GM21526 (cell line): ENCODE measurements at regions not wholly inside any gene's neighbourhood (a gene's known extent, or its start where the extent isn't known, plus 50 kb on each side); places are given as distances from the start of the nearest gene placed in this dataset.
"Not testable (repeated sequence)": the region's sequence is repeated elsewhere in the genome, so short reads cannot be mapped to it uniquely, and the experiment has no call there.

Experiments
- ATAC-seq: cut with Tn5 transposase; IDR thresholded peaks from one replicate; pipeline ENCODE4 v1.9.1; 2021; ENCODE audit warnings: moderate library complexity; ENCODE audit not compliant: unreplicated experiment, low FRiP score

DNA sequence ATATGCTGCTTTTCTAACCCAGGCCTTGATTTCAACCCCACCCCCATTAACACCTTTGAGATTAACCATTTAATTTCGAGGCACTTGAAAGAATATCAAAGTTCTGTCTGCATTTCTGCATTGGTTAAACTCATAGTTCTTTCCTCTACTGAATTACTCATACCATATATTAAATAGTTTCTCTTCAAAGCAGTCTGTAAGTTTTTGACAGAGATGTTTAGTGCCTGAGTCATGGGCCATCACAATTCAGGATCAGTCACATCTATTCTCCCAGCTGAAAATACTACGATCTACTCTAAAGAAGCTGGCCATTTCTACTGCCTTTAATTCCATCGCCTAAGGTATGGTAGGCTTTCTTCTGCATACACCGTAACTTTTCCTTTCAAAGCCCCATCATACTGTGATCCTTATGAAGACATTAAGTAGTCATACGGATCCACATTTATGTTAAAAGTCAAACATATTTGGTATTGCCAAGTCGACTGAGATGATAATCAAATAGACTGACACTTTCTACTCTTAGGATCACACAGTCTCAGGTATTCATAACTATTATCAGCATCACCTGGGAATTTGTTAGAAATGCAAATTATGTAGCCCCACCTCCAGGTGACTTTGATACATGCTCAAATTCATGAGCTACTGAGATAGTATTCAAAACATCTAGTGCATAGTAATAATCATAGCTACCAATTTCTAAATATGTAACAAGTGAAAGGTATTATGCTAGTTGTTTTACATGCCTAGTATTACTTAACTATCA lies 489.4 kb upstream of the IL12A start:
- ATAC-seq: no peak

DNA sequence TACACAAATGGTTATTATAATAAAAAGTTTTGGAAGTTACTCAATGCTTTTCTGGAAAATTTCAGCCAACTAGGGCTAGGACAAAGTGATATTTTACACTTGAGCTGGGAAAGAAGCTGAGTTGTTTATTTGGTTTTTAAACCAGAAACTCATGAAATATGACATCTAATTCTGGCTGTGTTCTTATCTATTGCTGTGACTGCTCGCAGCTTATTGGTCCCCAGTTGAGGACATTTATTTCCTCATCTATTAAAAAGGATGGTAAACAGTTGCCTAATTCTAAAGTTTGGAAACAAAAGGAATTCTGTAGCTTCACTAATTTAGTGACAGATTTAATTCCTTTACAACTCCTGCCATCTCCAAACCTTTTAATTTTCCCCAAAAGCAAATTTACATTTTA lies 487.6 kb upstream of the IL12A start:
- no peak for ATAC-seq

DNA sequence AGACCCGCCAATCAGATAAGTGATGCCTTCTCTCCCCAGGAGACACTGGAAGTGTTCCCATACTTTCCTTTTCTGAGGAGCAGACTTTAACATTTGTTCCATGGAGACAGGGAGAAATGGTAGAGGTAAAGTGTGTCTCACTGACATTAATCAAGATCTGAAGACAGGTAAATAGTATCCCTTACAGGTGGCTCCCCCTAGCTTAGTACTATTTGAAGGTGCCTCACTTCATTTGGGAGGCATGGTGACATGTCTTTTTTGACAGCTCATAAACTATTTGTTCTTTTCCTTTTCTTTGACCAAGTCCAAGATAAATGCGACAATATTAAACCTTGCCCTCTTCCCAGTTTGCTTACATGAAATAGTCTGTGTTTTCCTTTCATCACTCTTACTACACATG lies 485.6 kb upstream of the IL12A start:
- no peak for ATAC-seq

DNA sequence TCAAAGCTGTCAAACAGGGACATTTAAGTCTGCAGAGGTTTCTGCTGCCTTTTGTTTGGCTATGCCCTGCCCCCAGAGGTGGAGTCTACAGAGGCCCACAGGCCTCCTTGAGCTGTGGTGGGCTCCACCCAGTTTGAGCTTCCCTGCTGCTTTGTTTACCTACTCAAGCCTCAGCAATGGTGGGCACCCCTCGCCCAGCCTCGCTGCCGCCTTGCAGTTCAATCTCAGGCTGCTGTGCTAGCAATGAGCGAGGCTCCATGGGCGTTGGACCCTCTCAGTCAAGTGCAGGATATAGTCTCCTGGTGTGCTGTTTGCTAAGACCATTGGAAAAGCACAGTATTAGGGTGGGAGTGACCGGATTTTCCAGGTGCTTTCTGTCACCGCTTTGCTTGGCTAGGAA lies 477.6 kb upstream of the IL12A start:
- not testable (repeated sequence) for ATAC-seq

DNA sequence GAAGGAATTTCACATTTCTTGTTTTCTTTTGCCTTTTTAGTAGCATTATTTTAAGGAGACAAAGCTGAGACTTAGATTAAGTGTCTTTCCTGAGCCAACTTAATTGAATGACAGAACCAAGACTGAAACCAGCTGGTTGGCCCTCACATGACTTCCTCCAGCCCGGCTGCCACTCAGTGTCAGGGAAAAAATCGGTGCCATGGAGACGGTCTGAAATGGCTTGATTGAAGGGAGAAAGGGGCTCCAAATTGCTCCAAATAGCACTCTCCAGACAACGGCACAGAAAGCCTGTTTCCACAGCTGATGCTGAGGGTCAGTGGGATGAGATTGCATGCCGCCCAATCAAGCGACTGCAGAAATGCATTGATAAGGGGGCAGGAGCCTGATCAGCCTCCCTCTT lies 475.2 kb upstream of the IL12A start:
- no peak for ATAC-seq

DNA sequence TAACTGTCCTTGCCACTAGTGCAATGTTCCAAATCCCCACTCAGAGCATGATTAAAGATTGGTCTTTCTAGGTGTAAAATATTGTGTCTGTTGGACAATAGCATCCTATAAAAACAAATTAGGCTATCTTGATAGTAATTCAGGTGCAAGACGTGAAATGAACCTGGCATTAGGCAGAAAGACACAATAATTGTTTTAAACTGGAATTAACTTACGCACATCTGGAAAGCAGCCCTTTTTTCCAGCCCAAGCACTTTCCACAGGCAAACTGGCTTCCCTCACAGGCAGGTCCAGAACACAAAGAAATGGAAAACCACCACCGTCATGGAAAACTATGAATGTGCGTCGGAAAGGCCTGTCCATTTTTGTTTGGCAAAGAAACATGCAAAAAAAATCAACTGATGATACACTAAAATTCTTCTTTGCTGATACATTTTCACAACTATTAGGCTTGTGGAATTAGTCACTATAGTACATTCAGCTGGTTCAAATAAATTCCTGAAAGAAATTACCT lies 474.7 kb upstream of the IL12A start:
- no peak for ATAC-seq

DNA sequence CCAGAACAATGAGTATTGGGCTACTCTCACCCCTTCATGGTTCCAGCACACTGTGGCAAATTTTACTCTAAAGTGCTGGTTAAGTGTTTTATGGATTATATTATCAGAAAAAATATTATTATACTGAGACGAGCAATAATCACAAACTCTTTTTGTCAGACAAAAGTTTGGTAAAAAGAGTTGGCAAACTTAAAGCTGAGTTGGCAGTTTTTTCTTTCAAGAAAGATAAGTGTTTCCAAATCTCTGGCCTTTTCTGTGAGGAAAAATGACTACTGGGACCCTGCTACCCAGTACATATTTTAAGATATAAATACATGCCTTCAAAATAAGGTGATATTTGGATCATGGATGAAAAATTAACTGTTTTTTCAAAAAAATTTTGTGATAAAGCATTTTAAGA lies 471.5 kb upstream of the IL12A start:
- ATAC-seq: no peak

DNA sequence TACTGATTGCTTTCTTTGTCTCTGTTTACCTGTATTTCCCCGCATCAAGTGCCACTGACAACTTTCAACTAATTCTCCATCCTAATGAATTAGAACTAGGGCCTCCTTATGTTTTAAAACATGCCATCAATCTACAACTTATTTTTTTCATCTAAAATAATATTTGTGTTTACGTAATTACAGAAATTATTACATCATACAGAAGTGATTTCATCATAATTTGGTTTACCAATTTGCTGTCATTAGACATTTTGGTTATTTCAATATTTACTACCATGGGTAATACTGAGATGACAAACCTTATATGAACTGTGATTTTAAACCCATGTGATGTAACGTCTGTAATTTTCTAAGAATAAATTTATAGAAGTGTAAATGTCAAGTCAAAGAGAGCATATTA lies 468.0 kb upstream of the IL12A start:
- ATAC-seq: no peak

DNA sequence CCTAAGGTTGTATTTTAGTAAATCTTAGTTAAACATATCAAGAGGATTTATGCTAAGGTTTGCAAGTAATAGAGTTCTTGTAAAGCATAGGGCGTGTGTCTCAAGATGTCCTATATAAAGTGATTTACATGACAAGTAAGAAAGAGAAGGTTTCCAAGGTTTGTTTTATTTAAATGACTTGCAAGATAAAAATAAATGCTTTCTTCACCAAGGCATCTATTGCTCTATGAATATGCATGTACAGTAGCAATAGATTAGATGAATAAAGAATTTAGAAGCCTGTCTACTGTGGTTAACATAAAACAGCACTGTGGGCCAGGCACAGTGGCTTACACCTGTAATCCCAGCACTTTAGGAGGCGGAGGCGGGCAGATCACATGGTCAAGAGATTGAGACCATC lies 466.4 kb upstream of the IL12A start:
- no peak for ATAC-seq

DNA sequence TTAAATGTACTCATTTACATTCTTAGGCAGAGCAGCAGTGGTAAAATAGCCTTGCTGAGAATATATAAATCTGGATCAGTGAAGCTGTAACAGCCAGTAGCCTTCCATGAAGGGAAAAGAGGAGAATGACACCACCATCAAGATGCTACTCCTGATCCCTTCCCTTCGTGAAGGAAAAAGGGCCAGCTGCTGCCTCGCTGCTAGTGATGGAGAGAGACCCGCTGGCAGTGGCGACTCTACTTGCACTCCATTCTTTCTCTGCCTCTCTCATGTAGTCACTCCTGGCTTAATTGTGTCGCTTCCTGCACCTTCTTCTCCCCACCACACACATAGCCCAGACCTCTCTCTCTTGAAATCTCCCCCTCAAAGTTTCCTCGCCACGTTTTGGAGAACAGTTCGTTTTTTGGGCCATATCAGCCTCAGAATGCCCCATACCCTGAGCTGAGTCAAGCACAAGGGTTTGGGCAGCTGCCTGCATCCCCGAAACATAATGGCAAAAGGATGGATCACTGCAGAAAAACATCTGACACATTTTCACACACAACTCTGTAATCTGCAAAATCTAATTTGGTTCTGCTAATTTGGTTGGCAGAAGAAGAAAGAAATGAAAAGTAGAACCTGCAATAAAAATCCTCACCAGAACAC lies 460.3 kb upstream of the IL12A start:
- ATAC-seq: no peak

DNA sequence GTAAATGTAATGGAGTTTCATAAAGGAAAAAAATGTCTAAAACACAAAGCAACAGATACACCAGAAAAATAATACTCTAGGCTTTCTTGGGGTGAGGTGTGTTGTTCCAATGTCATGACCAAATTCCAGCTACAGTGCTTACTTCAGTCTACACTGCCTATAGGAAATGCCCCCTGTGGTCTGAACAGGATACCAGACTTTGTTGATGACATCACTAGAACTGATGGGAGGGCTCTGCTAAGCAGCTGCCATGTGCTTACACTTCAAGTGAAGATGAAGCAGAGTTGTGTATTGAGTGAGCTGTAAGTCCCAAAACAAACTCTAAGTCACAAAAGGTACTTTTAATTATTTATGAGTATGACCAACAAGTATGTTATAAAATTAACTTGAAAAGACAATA lies 456.1 kb upstream of the IL12A start:
- ATAC-seq: no peak

DNA sequence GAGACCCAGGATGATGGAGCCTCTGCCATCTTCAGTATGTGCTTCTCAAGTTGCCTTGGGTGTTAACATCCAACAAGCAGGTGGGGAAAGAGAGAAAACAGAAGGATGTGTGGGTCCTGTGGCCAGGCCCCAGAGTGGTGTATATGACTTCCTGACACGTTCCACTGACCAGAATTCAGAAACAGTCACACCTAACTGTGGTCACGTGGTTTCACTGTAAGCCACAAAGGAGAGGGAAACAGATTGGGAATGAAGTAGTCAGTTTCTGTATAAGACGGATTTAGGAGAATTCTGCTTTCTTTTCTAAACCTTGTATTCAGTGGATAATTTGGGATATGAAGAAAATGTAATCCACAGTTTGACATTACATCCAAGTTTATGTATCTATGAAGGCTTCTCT lies 454.1 kb upstream of the IL12A start:
- ATAC-seq: no peak

DNA sequence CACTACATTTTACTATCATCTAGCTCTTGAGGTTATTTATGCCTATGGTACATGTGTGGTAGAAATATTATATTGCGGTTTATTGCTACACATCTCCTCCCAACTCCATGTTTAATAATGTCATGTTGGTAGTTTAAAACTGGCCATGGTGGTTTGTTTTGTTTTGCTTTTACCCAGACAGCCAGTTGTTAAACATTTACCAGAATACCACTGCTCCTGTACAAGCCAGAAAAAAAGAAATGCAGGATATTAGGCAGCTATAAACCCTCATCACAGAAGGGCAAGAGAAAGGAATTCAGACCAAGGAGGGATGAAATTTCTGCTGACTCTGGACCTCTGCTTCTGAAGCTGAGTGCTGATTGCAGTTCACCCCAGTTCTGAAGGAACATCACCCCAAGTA lies 451.8 kb upstream of the IL12A start:
- no peak for ATAC-seq

DNA sequence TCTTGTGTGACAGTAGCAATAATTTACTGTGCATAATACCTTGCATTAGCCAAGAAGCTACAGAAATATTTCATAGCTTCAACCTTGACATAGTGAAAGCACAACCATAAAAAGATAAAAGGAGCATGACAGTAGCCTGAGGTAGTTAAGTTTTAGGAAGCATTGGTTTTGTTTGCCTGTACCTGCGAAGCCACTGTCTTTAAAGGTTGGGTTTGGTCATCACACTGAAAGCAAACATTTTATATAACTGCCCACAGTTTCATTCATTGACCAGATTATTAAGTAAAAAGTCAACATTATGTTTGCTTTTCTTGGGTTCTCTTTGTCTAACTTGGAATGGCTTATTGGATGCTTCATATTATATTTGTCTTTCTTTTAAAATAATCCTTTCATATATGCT lies 450.1 kb upstream of the IL12A start:
- ATAC-seq: no peak

DNA sequence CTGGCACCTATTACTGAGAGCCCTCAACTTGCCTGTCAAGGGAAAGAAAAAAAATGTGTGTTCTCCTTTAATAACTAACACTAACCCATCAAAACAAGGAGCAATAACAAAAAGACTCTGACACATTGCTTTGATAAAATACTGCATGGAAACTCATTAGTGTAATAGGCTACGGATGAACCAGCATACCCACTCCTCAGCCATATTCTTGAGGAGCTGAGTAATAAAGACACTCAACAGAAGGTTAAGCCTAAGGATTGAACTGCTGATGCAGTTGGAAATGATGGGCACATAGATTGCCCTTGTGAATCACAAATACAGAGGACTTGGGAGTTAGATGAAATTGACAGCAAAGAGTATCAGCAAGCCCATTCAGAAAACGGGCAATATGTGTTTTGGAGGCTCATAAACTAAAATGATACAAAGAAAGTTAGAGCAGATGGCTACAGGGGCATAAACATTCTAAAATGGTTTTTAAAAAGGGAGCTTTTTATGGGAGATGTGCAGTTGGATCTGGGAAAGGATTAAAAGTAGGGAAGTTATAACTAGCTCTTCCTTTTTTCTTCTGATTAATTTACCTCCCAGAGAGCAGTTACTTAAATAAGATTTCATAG lies 447.6 kb upstream of the IL12A start:
- ATAC-seq: no peak

DNA sequence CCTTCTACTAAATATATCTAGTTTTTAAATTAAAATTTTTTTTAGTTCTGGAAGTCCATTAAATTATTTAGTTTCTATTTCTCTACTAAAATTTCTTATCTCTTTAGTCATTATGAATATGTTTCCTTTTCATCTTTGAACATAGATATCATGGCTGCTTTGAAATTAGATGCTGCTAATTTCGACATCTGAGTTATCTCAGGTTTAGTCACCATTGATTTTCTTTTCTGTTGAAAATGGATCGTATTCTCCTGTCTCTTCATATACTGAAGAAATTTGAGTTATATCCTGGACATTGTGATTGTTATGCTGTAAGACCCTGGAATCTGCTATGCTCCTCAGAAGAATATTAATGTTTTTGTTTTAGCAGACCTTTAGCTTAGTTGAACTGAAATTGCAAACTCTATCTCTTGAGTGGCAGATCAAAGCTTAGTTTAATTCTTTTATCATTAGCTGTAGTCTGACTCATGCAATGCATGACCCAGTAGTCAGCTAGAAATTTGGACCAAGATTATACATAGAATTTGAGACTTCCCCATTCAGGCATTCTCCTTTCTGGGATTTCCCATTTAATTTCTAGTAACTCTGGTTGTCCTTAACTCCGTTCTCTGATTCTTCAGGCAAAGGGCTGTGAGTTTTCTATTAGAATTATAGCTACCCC lies 439.8 kb upstream of the IL12A start:
- no peak for ATAC-seq

DNA sequence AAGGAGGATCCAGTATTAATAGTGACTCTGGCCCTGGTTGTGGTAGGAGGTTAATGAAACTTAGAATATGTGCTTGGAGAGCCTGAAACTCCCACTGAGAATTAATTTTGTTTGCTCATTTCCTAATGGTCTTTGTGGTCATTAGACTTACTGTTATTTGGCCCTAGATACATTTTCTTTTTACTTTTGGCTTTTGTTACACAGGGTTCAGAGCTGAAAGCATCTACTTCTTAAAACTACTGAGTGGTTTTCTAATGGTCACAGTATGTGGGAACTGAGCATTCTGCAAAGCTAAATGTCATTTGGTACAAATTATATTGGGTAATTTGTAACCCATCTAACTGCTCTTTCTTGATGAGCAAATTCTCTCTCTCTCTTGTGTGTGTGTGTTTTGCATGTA lies 433.4 kb upstream of the IL12A start:
- ATAC-seq: no peak

DNA sequence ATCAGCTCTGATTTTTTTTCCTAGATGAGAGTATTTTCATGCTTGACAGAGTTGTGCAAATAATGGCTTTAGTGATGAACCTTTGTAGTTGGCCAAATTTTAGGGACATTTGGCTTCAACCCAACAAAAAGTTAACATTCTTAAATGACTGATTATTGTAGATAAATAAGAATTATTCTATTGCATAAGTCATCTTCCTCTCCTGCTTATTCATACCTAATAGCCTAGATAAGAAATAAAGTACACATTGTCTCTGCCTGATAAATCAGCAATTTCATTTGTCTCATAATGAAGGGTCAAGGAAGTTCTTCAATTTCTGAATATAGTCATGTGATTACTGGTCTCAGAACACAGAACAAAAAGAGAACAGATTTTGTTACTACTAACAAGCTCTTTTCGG lies 428.9 kb upstream of the IL12A start:
- ATAC-seq: no peak

DNA sequence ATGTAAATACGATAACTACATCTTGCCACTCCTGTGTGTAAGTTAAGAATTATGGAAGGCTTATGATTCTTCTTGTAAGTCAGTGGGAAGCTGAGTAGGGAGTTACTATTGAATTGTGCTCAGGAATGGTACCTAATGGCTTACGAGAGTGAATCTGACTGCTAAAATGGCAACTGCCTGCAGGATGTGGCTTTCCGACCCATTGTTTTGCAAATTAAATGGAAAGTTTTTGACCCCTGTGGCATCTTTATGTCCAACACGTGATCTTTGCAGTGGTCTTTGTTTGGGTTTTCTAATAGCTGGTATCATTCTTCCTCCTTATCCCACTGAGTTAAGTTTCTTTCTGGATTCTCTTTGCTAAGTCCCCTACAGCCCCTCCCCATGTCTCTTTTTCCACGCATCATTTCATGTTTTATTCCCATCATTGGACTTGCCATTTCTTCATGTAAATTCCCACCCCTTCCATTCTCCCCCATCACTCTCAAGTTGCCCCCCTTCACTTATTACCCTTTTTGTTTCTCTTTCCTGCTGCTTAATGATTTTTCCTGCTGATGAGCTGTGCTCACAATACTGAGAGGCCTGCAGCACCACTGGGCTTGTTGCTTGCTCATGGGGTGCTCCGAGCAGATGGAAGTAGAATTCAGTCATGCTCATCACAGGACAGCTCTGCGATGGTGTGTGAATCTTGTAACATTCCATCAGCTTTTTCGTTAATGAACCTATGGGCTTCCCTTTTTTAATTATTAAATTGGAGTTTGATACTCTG lies 428.2 kb upstream of the IL12A start:
- no peak for ATAC-seq

DNA sequence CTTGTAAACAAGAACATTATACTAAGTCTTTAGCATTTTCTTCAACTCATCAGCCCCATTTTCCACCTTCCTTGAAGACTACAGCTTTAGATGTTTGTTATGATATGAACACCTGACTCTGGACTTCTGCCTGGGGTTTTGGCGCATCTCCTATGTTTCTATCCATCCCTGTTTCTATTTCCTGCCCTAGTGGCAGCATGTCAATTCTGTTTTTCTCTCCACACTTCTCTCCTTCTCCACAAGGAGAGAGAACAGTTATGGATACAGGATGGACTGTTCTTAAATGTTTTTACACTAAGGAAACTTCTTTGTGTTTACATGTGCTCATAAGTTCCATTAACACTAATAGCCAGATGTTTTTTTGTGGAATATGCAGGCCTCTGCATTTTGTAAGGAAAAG lies 423.3 kb upstream of the IL12A start:
- ATAC-seq: no peak

DNA sequence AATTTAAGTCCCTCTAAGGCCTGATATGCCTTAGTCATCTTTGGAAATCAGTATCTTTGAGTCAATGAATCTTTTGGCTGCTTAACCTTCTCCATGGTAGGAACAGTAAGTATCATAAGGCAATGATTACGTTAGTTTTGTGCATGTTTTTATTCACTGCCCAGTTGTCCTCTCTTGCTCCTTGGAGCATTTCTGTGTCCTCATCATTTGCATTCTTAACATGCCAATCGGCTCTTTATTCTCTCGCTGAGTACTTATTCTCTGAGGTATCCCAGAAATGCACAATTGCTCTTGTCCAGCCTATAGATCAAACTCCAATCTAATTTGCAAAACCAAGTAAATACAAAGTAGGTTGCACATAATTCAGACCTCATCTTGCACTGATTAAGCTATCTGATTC lies 405.0 kb upstream of the IL12A start:
- no peak for ATAC-seq
